DND-41 (cell line): ENCODE measurements at regions not wholly inside any gene's neighbourhood (a gene's known extent, or its start where the extent isn't known, plus 50 kb on each side); places are given as distances from the start of the nearest gene placed in this dataset.

Experiments
- ATAC-seq: fragments of 200-7000 bp; cut with Tn5 transposase; 3 replicates; pipeline ENCODE4 v1.9.1; 2021; ENCODE audit warnings: low read depth; ENCODE audit not compliant: insufficient read depth
- DNase-seq: peaks from one replicate; pipeline ENCODE4 v3.0.0-alpha.2; 2020
- H2AFZ ChIP-seq: 2 replicates; pipeline ENCODE4 v1.6.0; 2012; ENCODE audit warnings: low read depth, low read length
- H3K27ac ChIP-seq: 2 replicates; pipeline ENCODE4 v1.5.1; 2012; ENCODE audit warnings: low read length, inconsistent platforms
- H3K27me3 ChIP-seq: fragments of 200-600 bp; sonication (generic); 2 replicates; pipeline ENCODE4 v1.6.0; 2012; ENCODE audit warnings: low read length, mild to moderate bottlenecking, inconsistent platforms; ENCODE audit not compliant: insufficient read depth, poor library complexity
- H3K36me3 ChIP-seq: 2 replicates; pipeline ENCODE4 v1.5.1; 2012; ENCODE audit warnings: low read length, inconsistent platforms; ENCODE audit not compliant: insufficient read depth
- H3K4me1 ChIP-seq: 2 replicates; pipeline ENCODE4 v1.5.1; 2012; ENCODE audit warnings: mild to moderate bottlenecking, low read length; ENCODE audit not compliant: insufficient read depth
- H3K4me2 ChIP-seq: 2 replicates; pipeline ENCODE4 v1.6.0; 2012; ENCODE audit warnings: mild to moderate bottlenecking, moderate library complexity, low read length, inconsistent platforms; ENCODE audit not compliant: insufficient read depth
- H3K4me3 ChIP-seq, 2 experiments: fragments of 200-600 bp in 1 of 2; shearing (Covaris generic) in 1 of 2; 2 replicates each; pipeline ENCODE4 v1.5.1; 2012 to 2016; ENCODE audit warnings: inconsistent platforms in 2 of 2, low read length in 2 of 2, mild to moderate bottlenecking in 2 of 2, low read depth in 1 of 2, moderate library complexity in 1 of 2
- H3K79me2 ChIP-seq: 2 replicates; pipeline ENCODE4 v1.6.0; 2012; ENCODE audit warnings: low read length, inconsistent platforms; ENCODE audit not compliant: insufficient read depth
- H3K9ac ChIP-seq: 2 replicates; pipeline ENCODE4 v1.6.0; 2012; ENCODE audit warnings: low read depth, mild to moderate bottlenecking, inconsistent platforms, low read length, moderate library complexity
- H3K9me3 ChIP-seq: 2 replicates; pipeline ENCODE4 v1.5.1; 2012; ENCODE audit warnings: low read length, moderate library complexity, mild to moderate bottlenecking, inconsistent platforms; ENCODE audit not compliant: insufficient read depth, severe bottlenecking
- H4K20me1 ChIP-seq: 2 replicates; pipeline ENCODE4 v1.6.0; 2012; ENCODE audit warnings: low read length; ENCODE audit not compliant: insufficient read depth
- CTCF ChIP-seq: IDR thresholded peaks from 2 replicates; pipeline ENCODE4 v1.5.1; 2012; ENCODE audit warnings: borderline replicate concordance, low read length, moderate library complexity, mild to moderate bottlenecking; ENCODE audit not compliant: poor library complexity, severe bottlenecking; ENCODE audit errors: extremely low read depth
- EZH2 ChIP-seq: IDR thresholded peaks from 3 replicates; pipeline ENCODE4 v1.6.1; 2012; ENCODE audit warnings: borderline replicate concordance, low read depth, mild to moderate bottlenecking, moderate library complexity, low read length, inconsistent platforms; ENCODE audit not compliant: severe bottlenecking

- no peak for DNase-seq
- ATAC-seq: no peak
- no peak overlapping the region for H3K9ac ChIP-seq
- H3K27me3 ChIP-seq: no peaks in the 10 kb centered on the region
- H3K9me3 ChIP-seq: no peaks in the 10 kb centered on the region
- no peaks in the 10 kb centered on the region for H3K4me1 ChIP-seq
- no peak overlapping the region for H2AFZ ChIP-seq
- H3K4me2 ChIP-seq: no peak overlapping the region
- H3K4me3 ChIP-seq: no peak overlapping the region
- no peak for TF ChIP-seq CTCF
- TF ChIP-seq EZH2: no peak
- H3K36me3 ChIP-seq: no peaks in the 10 kb centered on the region
- no peak overlapping the region for H3K27ac ChIP-seq
- H4K20me1 ChIP-seq: no peaks in the 10 kb centered on the region
- no peaks in the 10 kb centered on the region for H3K79me2 ChIP-seq
These were observed 79.6 kb downstream of the SOX2 start for GRCh38 chr3:181791056-181791955.

- Histone ChIP-seq H3K4me2 (no peak overlapping the region), H3K79me2 (no peaks in the 10 kb centered on the region), H3K36me3 (no peaks in the 10 kb centered on the region), H4K20me1 (no peaks in the 10 kb centered on the region), H3K27me3 (no peaks in the 10 kb centered on the region), H3K4me1 (no peaks in the 10 kb centered on the region), H3K27ac (no peak overlapping the region), H2AFZ (no peak overlapping the region), H3K4me3 (no peak overlapping the region), H3K9ac (no peak overlapping the region), H3K9me3 (no peaks in the 10 kb centered on the region)
- no peak for DNase-seq
- TF ChIP-seq CTCF (no peak), EZH2 (no peak)
- ATAC-seq: no peak
These were observed 81.3 kb downstream of the SOX2 start for GRCh38 chr3:181793006-181793405.

GRCh38 chr3:181794011-181794790, 82.5 kb downstream of the SOX2 start:
- Histone ChIP-seq H3K4me1 (no peaks in the 10 kb centered on the region), H3K27me3 (no peaks in the 10 kb centered on the region), H3K4me2 (no peak overlapping the region), H3K4me3 (no peak overlapping the region), H2AFZ (no peak overlapping the region), H4K20me1 (no peaks in the 10 kb centered on the region), H3K9me3 (no peaks in the 10 kb centered on the region), H3K36me3 (no peaks in the 10 kb centered on the region), H3K27ac (no peak overlapping the region), H3K79me2 (no peaks in the 10 kb centered on the region), H3K9ac (no peak overlapping the region)
- no peak for DNase-seq
- TF ChIP-seq EZH2 (no peak), CTCF (no peak)
- no peak for ATAC-seq
